ENCODE measurements at regions not wholly inside any gene's neighbourhood (a gene's known extent, or its start where the extent isn't known, plus 50 kb on each side); places are given as distances from the start of the nearest gene placed in this dataset.

DNA sequence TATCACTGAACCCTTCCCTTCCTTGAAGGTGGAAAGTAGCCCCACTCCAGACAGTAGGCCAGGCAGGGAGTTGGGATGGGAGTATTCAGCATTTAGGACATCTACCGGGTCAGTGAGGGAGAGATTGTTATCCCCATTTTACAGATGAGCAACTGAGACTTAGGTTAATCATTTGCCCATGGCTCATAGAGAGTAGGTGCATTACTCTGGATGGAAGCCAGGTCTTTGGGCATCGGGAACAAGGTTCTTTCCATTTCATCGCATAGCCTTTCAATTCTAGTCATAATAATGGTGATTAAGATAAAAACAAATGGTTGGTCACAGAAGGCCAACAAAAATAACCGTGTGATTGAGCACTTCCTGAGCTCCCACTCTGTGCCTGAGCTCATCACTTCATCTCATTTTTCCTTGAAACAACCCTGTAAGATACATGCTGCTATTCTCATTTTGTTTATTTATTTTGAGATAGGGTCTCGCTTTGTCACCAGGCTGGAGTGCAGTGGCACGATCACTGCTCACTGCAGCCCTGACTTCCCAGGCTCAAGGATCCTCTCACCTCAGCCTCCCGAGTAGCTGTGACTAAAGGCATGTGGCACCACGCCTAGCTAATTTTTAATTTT, 64.8 kb downstream of the NAV1 start:
- Mint-ChIP-seq H3K9me3 (no peaks in the 10 kb centered on the region), H3K36me3 (no peaks in the 10 kb centered on the region), H3K27me3 (peaks cover 18% of the 10 kb centered on the region), H3K27ac (no peak overlapping the region), H3K4me3 (no peak overlapping the region), H3K4me1 (no peaks in the 10 kb centered on the region)
- CTCF ChIA-PET, result no interaction called here
- DNase-seq, result no peak

DNA sequence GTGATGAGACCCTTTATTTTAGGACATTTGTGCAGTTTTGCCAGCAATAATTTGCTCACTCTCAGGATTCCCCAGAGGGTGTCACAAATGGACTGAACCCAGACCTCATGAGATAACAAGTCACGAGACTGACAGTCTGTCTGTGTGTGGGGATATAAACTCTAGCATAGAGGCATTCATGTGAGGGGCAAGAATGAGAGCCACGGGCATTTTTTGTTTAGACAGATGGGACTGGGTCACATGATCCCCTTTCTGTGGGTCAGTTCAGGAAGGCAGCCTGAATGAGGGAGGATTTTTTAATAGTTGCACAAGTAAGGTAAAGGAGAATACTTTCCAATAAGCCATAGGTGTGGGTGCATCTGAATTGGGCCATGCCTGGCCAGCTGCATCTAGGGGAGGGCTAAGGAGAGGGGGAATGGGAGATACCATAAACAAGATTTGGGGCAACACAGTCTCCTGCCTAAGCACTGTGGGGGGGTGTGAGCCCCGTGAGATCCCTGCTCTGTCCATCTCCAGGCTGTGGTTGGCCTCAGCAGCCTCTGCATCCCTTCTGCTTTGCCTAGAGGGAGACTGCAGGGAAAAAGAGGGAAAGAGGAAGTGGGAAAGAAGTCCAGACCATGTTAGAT, 66.6 kb downstream of the NAV1 start:
- Mint-ChIP-seq H3K4me3 (no peak overlapping the region), H3K9me3 (no peaks in the 10 kb centered on the region), H3K27ac (no peak overlapping the region), H3K36me3 (no peaks in the 10 kb centered on the region), H3K27me3 (peaks cover 21% of the 10 kb centered on the region), H3K4me1 (no peaks in the 10 kb centered on the region)
- CTCF ChIA-PET, result no interaction called here
- DNase-seq, result no peak

DNA sequence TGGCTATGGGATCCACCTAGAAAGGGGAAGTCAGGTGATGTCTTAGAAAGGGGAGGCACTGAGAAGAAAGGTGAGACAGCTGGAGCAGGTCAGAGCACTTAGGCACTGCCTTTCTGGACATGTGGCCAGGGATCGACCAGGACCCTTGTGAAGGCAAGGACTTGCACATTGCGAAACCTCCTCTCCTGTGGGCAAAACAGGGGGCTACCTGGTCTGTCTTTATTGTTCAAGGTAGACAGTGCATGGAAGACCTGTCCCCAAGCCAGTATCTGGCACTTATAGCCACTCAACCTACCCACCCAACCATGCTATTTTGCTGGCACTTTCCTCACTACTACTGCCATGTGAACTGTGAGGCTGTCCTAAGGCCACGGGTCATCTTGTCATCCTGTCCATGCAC, 67.2 kb downstream of the NAV1 start:
- Mint-ChIP-seq H3K4me1 (no peaks in the 10 kb centered on the region), H3K36me3 (no peaks in the 10 kb centered on the region), H3K27ac (no peak overlapping the region), H3K27me3 (peaks cover 20% of the 10 kb centered on the region), H3K4me3 (no peak overlapping the region), H3K9me3 (no peaks in the 10 kb centered on the region)
- DNase-seq, result no peak
- CTCF ChIA-PET, result no interaction called here

DNA sequence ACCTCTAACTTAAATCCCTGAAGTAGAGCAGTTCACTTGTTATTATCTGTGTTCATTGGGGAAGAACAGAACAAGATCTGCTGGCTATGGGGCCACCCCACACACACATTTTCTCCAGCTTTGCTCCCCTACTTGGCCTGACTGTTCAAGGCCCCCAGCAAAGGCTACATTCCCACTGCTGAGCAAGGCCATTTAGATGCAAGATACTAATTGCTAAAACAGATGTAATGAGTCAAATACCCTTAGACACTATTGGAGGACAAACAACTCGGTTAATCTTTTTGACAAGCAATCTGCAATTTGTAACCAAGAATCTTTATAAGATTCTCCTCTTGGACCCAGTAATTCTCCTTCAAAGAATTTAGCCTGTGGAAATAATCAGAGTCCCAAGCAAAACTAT, 67.7 kb downstream of the NAV1 start:
- no peak overlapping the region for H3K27ac Mint-ChIP-seq
- DNase-seq, result no peak
- no peaks in the 10 kb centered on the region for H3K4me1 Mint-ChIP-seq
- CTCF ChIA-PET, result no interaction called here
- H3K4me3 Mint-ChIP-seq, result no peak overlapping the region
- H3K9me3 Mint-ChIP-seq, result no peaks in the 10 kb centered on the region
- H3K27me3 Mint-ChIP-seq, result peaks cover 15% of the 10 kb centered on the region
- H3K36me3 Mint-ChIP-seq, result no peaks in the 10 kb centered on the region

DNA sequence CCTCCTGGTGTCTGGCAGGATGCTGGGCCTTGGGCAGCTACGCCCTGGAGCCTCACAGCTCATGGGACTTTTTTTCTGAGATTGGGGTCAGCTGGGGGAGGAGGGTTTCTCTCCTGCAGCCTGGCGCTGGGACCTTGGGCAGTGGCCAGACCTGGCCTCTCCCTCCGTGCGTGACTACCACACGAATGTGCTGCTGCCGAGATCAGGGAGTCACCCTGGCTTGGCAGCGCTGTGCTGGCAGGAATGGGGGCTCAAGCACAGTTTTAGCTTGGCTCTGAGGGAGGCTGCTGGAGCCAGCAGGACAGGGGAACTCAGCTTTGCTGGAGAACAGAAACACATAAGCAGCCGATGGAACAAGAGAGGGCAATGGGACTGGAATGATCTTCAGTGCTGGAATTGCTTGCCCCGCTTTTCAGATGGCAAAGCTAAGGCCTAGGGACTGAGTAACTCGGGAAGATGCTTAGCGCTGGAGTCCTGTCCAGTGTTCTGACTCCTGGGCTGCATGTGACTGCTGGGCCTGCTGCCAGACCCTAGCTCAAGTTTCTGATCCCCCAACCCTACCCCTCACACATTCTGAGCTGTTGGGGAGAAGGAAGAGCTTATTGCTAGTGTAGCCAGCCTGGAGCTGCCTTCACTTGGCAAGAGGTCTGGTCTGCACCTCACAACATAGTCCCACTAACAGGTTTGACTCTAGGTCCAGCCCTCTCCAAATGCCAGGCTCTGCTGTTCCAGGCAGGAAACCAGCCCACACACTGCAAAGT, 69.9 kb downstream of the NAV1 start:
- CTCF ChIA-PET, result interaction anchor here (1.1 kb wide), 1 partner anchor 96 kb away, joined by 4 read pairs; no protein-coding TSS in a partner anchor
- Mint-ChIP-seq H3K9me3 (no peaks in the 10 kb centered on the region), H3K36me3 (no peaks in the 10 kb centered on the region), H3K4me1 (no peaks in the 10 kb centered on the region), H3K27ac (no peak overlapping the region), H3K27me3 (peaks cover 15% of the 10 kb centered on the region), H3K4me3 (no peak overlapping the region)
- DNase-seq, result no peak

DNA sequence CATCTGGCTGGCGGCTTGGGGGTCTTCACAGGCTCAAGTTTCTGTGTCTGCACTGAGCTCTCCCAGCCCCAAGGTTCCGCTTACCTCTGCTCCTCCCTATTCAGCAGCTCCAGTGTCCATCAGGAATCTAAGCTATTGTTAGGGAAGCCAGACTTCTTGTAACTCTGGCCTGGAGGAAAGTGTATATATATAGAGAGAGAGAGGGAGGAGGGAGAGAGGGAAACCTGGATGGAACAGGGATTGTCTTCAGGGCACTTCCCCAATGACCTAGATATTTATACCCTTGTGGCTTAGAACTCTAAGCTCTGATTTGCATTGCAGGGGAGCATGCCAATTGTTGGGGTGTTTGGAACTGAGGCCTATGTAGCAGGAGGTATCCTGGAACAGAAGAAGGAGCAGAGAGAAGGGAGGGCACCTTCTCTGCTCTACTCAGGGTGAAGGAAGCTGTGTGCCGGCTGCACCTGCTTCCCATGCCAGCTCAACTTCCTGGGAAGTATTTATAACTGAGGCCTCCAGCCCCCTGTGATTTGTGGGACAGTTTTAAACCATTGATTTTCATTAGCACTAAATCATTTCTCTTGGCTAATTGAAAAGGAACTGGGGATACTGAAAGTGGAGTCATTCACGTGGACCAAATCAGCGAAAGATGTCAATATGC, 70.9 kb downstream of the NAV1 start:
- Mint-ChIP-seq H3K27me3 (peaks cover 16% of the 10 kb centered on the region), H3K9me3 (no peaks in the 10 kb centered on the region), H3K27ac (no peak overlapping the region), H3K4me3 (no peak overlapping the region), H3K36me3 (no peaks in the 10 kb centered on the region), H3K4me1 (no peaks in the 10 kb centered on the region)
- no peak for DNase-seq
- CTCF ChIA-PET, result no interaction called here

DNA sequence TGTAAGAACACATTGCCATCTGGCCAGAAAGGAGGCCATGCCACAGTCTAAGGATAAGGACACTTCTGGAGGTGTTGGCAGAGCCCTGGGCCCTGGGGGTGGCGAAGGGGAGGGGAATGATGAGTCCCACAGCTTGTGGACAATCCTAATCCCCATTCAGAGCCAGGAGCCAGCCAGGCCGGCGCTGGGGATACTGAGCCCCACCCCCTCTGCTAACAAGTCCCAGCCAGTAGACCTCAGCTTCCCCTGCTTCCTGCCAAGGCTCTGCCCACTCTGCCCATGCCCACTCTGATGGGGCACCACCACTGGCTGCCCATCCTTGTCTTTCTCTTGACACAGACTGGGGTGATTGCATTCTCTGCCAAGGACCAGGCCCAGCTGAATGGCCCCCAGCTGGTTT, 71.9 kb downstream of the NAV1 start:
- Mint-ChIP-seq H3K4me3 (no peak overlapping the region), H3K4me1 (no peaks in the 10 kb centered on the region), H3K36me3 (no peaks in the 10 kb centered on the region), H3K27ac (no peak overlapping the region), H3K9me3 (no peaks in the 10 kb centered on the region), H3K27me3 (peaks cover 10% of the 10 kb centered on the region)
- CTCF ChIA-PET, result interaction anchor here (0.6 kb wide), 1 partner anchor 99 kb away, joined by 3 read pairs; no protein-coding TSS in a partner anchor
- DNase-seq, result no peak

DNA sequence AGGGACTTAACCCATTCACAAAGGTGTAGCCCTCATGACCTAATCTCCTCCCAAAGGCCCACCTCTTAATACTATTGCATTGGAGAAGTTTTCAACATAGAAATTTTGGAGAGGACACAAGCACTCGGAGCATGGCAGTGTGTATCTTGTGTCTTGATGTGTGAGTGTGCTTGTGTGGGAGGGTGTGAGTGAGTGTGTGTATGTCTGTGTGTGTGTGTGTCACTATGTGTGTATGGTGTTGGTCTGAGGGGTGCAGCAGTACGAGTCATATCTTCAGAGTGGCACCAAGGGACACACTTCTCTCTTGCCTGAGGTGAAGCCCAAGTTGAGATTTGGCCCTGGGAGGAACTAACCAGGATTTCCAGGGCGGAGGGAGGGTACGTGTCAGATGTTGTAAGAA, 73.7 kb downstream of the NAV1 start:
- no peak overlapping the region for H3K27ac Mint-ChIP-seq
- CTCF ChIA-PET, result no interaction called here
- H3K4me1 Mint-ChIP-seq, result no peaks in the 10 kb centered on the region
- H3K4me3 Mint-ChIP-seq, result no peak overlapping the region
- no peak for DNase-seq
- H3K9me3 Mint-ChIP-seq, result no peaks in the 10 kb centered on the region
- no peaks in the 10 kb centered on the region for H3K36me3 Mint-ChIP-seq
- peaks cover 8% of the 10 kb centered on the region for H3K27me3 Mint-ChIP-seq

DNA sequence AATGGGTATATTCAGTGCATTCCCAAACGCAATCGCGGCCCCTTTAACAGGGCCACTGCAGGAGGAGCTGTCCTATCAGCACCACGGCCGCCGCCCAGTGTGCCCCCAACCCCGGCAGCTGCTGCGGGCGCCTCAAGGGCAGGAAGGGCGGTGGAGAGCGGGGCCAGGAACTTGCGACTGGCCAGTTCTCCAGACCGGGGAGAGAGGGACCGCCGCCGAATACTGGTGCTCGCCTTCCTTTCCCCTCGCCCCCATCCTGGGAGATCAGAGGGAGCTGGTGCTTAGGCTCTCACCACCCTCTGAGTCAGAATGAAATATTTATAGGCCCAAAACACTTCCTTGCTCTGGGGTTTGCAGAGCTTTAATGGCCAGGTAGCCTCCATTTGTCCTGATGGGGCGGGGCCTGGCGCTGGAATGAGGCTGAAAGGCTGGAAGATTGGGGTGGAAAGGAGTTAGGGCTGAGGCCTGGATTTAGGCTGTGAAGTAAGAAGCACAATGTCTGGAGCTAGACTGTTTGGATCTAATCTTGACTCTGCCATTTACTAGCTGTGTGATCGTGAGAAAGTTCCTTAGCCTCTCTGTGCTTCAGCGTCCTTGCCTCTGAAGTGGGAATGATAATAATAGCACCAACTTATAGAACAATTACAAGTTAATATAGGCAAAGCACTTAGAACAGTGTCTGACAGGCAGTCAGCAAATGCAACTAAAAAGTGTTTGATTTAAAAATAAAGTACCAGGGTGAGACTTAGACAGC, 75.5 kb downstream of the NAV1 start:
- H3K27me3 Mint-ChIP-seq, result peaks cover 14% of the 10 kb centered on the region
- no peaks in the 10 kb centered on the region for H3K4me1 Mint-ChIP-seq
- DNase-seq, result peak; percentile 26
- no peak overlapping the region for H3K27ac Mint-ChIP-seq
- no peak overlapping the region for H3K4me3 Mint-ChIP-seq
- H3K36me3 Mint-ChIP-seq, result no peaks in the 10 kb centered on the region
- CTCF ChIA-PET, result no interaction called here
- no peaks in the 10 kb centered on the region for H3K9me3 Mint-ChIP-seq

DNA sequence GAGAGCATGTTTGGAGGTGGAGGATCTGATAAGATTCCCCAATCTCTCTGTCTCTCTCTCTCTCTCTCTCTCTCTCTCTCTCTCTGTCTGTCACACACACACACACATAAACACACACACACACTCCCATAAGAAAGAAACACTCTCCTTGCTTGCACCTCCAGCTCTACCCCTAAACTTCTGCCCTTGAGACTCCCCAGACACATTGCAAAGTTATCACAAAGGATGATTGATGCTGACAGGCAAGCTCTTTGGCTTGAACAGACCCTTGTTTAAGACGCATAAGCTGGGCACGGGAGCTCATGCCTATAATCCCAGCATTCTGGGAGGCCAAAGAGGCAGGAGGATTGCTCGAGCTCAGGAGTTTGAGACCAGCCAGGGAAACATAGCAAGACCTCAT, 78.2 kb downstream of the NAV1 start:
- H3K36me3 Mint-ChIP-seq, result no peaks in the 10 kb centered on the region
- no peaks in the 10 kb centered on the region for H3K9me3 Mint-ChIP-seq
- DNase-seq, result no peak
- H3K27me3 Mint-ChIP-seq, result peaks cover 11% of the 10 kb centered on the region
- H3K4me1 Mint-ChIP-seq, result no peaks in the 10 kb centered on the region
- CTCF ChIA-PET, result no interaction called here
- H3K27ac Mint-ChIP-seq, result no peak overlapping the region
- H3K4me3 Mint-ChIP-seq, result no peak overlapping the region

DNA sequence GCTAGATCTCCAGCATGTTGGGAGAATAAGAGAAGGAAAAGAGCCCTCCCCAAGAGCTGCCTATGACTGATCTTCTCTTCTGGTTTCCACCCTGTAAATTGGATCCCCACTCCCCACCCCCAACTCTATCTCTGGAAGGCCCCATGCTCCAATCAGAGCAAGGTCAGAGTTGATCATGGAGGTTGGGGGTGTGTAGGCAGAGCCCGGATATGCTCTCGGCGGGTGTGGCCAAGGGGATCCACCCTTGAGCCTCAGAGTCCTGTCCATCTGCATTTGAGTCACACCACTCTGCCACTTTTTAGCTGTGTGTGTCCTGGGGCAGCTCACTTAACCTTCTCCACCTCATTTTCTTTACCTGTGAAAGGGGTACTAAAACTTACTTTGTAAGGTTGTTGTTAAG, 79.5 kb downstream of the NAV1 start:
- no peak for DNase-seq
- H3K27ac Mint-ChIP-seq, result no peak overlapping the region
- CTCF ChIA-PET, result no interaction called here

DNA sequence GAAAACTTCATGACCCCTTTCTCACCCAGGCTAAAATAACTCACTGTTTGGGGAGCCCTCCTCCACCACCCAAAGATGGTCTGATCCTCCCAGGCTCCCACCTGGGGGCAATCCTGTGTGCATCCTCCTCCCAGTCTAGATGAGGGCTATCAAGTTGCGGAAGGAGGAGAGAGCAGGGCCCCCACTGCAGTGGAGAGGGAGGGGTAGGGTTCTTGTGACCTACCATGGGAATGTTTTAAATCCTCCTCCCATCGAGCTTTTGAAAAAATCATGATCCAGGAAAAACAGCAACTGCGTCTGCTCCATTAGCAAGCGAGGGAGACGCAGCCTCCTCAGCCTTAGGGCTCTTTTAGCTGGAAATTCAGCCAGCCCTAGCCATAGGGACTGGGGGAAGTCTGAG, 80.0 kb downstream of the NAV1 start:
- DNase-seq, result no peak
- Mint-ChIP-seq H3K9me3 (no peaks in the 10 kb centered on the region), H3K4me3 (no peak overlapping the region), H3K36me3 (no peaks in the 10 kb centered on the region), H3K27ac (no peak overlapping the region), H3K27me3 (peaks cover 11% of the 10 kb centered on the region), H3K4me1 (no peaks in the 10 kb centered on the region)
- CTCF ChIA-PET, result no interaction called here

More for the DNA sequence above, 79.5 kb downstream of the NAV1 start:
- Mint-ChIP-seq H3K9me3 (no peaks in the 10 kb centered on the region), H3K4me3 (no peak overlapping the region), H3K36me3 (no peaks in the 10 kb centered on the region), H3K4me1 (no peaks in the 10 kb centered on the region), H3K27me3 (peaks cover 11% of the 10 kb centered on the region)

DNA sequence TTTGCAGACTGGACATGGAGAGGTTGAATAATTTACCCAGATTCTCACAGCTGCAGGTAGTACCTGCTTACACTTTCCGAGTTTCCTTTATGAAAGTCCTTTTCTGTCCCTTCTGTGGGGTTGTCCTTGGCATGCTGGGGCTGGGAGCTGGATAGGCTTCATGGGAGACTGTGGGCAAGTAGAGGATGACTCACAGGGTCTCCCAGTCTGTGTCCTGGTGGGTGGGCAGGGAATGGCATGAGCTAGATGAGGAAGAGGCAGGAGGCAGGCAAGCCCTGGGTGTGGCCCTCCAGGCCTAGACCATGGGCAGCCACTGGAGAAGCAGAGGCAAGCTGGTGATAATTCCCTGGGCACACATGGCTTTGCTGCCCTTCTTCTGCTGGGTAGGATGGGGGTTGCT, 80.6 kb downstream of the NAV1 start:
- DNase-seq, result no peak
- H3K27me3 Mint-ChIP-seq, result peaks cover 6% of the 10 kb centered on the region
- H3K36me3 Mint-ChIP-seq, result no peaks in the 10 kb centered on the region
- H3K4me1 Mint-ChIP-seq, result no peaks in the 10 kb centered on the region
- CTCF ChIA-PET, result no interaction called here
- no peaks in the 10 kb centered on the region for H3K9me3 Mint-ChIP-seq
- H3K4me3 Mint-ChIP-seq, result no peak overlapping the region
- no peak overlapping the region for H3K27ac Mint-ChIP-seq

DNA sequence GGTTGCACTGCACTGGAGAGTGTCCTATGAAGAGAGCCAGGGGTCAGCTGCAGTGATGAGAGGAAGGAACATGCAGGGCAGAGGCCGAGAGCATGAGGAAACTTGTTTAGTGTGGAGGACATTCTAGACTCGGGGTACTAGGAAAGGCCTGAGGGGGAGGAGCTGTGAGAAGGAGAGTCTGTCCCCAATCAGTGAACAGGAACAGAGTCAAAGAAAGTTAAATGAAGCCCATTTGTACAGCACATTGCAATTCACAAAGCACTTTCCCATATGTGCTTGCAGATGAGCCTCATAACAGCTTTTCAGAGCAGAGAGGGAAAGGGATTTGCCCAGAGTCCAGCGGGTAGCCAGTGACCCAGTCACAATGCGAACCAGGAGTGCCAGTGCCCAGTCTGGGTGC, 83.4 kb downstream of the NAV1 start:
- Mint-ChIP-seq H3K27ac (no peak overlapping the region), H3K4me1 (no peaks in the 10 kb centered on the region), H3K9me3 (no peaks in the 10 kb centered on the region), H3K4me3 (no peak overlapping the region), H3K36me3 (no peaks in the 10 kb centered on the region), H3K27me3 (peaks cover 6% of the 10 kb centered on the region)
- CTCF ChIA-PET, result no interaction called here
- no peak for DNase-seq

Measured in activated naive CD4-positive, alpha-beta T cell treated with anti-CD3 and anti-CD28 coated beads, Interleukin-2, amount 10 ng/mL, durations not matched to agents 7 days and 5 days (primary cell).